Adrenal gland (tissue), 9 donors: ENCODE measurements at regions not wholly inside any gene's neighbourhood (a gene's known extent, or its start where the extent isn't known, plus 50 kb on each side); places are given as distances from the start of the nearest gene placed in this dataset.

Experiments
- DNase-seq, 7 donors: peaks; one replicate each; pipeline ENCODE4 v3.0.0-alpha.2; 2019 to 2020
- H3K27ac ChIP-seq, 5 donors: fragments of 200-600 bp; sonication (generic) in 4 of 5; 1 replicate in 3 of 5; 2 replicates in 2 of 5; pipeline versions ENCODE4 v1.5.1 to v1.8.0; 2016 to 2020; ENCODE audit warnings: mild to moderate bottlenecking in 1 of 5
- H3K27me3 ChIP-seq: fragments of 200-600 bp; 2 replicates; pipeline ENCODE4 v1.8.0; 2021
- H3K36me3 ChIP-seq, 2 donors: fragments of 200-600 bp; replicated peaks in 1 of 2; 1 replicate in 1 of 2; 2 replicates in 1 of 2; pipeline versions ENCODE4 v1.5.1 to v1.8.0; 2018 to 2022
- H3K4me1 ChIP-seq, 2 donors: fragments of 200-600 bp; replicated peaks in 1 of 2; 1 replicate in 1 of 2; 2 replicates in 1 of 2; pipeline versions ENCODE4 v1.5.1 to v1.8.0; 2018 to 2021
- H3K4me3 ChIP-seq, 4 donors: fragments of 200-600 bp; sonication (generic) in 3 of 4; one replicate each; pipeline ENCODE4 v1.5.1; 2016 to 2018
- H3K9me3 ChIP-seq, 3 donors: fragments of 200-600 bp; sonication (generic) in 1 of 3; replicated peaks in 1 of 3; 1 replicate in 2 of 3; 2 replicates in 1 of 3; pipeline versions ENCODE4 v1.5.1 to v1.8.0; 2016 to 2021
- CTCF ChIP-seq, 6 experiments: fragments of 450-650 bp in 4 of 6; fragments of 200-600 bp in 2 of 6; sonication (generic) in 1 of 6; IDR thresholded peaks; 1 replicate in 5 of 6; 2 replicates in 1 of 6; pipeline versions ENCODE4 v1.5.1 to v1.8.0; 2016 to 2021; ENCODE audit warnings: antibody characterized with exemption in 6 of 6, mild to moderate bottlenecking in 2 of 6, moderate library complexity in 1 of 6
- POLR2A ChIP-seq, 2 donors: fragments of 450-650 bp; IDR thresholded peaks; one replicate each; pipeline ENCODE4 v1.6.1; 2017; ENCODE audit warnings: antibody characterized with exemption in 2 of 2, mild to moderate bottlenecking in 2 of 2, moderate library complexity in 1 of 2
- WGBS, 4 donors: extraction: QIAGEN DNeasy Blood & Tissue Kit in 2 of 4; methylation state at CpG; one replicate each; pipeline versions ENCODE4 v1.1.5 to v1.1.7; 2013 to 2017; 5-methylcytosine and 5-hydroxymethylcytosine counted together
- intact Hi-C, 2 donors: fragments of 100-400 bp; cut with DNase I; formaldehyde crosslinking; loops; one replicate each; pipeline versions ENCODE4 v1.14.1 to v1.15.0; 2022 to 2023
- donor health status: healthy with polysubstance abuse.
- donor health status: Bipolar disorder and iron deficiency.
- donor health status: DM: yes; HTN: yes; CAD: no.
- donor health status: DM: no; HTN: no; CAD: no.
- donor health status: DM: no; HTN: no; CAD: no.

GRCh38 chr6:85802162-85802561 lies 159.5 kb upstream of the SYNCRIP start:
- 45 to 79% (median 62%) methylated on average over 1 of the region's 1 CpG for WGBS, 4 donors
- intact Hi-C loops = no loop called here
- no peak overlapping the region for H3K4me3 ChIP-seq
- TF ChIP-seq CTCF (IDR thresholded peaks at IDR 0.05) = no peak
- no peak for TF ChIP-seq POLR2A (IDR thresholded peaks at IDR 0.05)
- no peak for DNase-seq
- H3K9me3 ChIP-seq = no peaks in the 10 kb centered on the region
- no peaks in the 10 kb centered on the region for H3K27me3 ChIP-seq
- no peaks in the 10 kb centered on the region for H3K36me3 ChIP-seq
- H3K27ac ChIP-seq = no peak overlapping the region
- H3K4me1 ChIP-seq = no peaks in the 10 kb centered on the region

- no peak for DNase-seq
- intact Hi-C loops = no loop called here
- TF ChIP-seq CTCF (IDR thresholded peaks at IDR 0.05) (no peak), POLR2A (IDR thresholded peaks at IDR 0.05) (no peak)
- Histone ChIP-seq H3K9me3 (no peaks in the 10 kb centered on the region), H3K27ac (no peak overlapping the region), H3K4me1 (no peaks in the 10 kb centered on the region), H3K4me3 (no peak overlapping the region), H3K27me3 (no peaks in the 10 kb centered on the region), H3K36me3 (no peaks in the 10 kb centered on the region)
- WGBS, 4 donors = 85 to 91% (median 89%) methylated on average over 4 of the region's 4 CpGs
Observed at GRCh38 chr6:85798931-85799652, 156.4 kb upstream of the SYNCRIP start.

- H3K9me3 ChIP-seq = no peaks in the 10 kb centered on the region
- peak in 4 of 7 donors; percentile 40 to 60 (median 57) for DNase-seq
- no peak for TF ChIP-seq POLR2A (IDR thresholded peaks at IDR 0.05)
- no peak for TF ChIP-seq CTCF (IDR thresholded peaks at IDR 0.05)
- H3K27me3 ChIP-seq = no peaks in the 10 kb centered on the region
- 33 to 44% (median 37%) methylated on average over 2 of the region's 2 CpGs for WGBS, 4 donors
- H3K36me3 ChIP-seq = no peaks in the 10 kb centered on the region
- intact Hi-C loops = no loop called here
- H3K4me3 ChIP-seq = no peak overlapping the region
- no peak overlapping the region for H3K27ac ChIP-seq
- H3K4me1 ChIP-seq = no peaks in the 10 kb centered on the region
Observed at GRCh38 chr6:85797993-85798392, 155.3 kb upstream of the SYNCRIP start.

- TF ChIP-seq CTCF (IDR thresholded peaks at IDR 0.05) (no peak), POLR2A (IDR thresholded peaks at IDR 0.05) (no peak)
- intact Hi-C loops = no loop called here
- H3K4me3 ChIP-seq = no peak overlapping the region
- no peaks in the 10 kb centered on the region for H3K9me3 ChIP-seq
- H3K36me3 ChIP-seq = no peaks in the 10 kb centered on the region
- no peak overlapping the region for H3K27ac ChIP-seq
- H3K27me3 ChIP-seq = no peaks in the 10 kb centered on the region
- DNase-seq = no peak
- H3K4me1 ChIP-seq = no peaks in the 10 kb centered on the region
Observed at GRCh38 chr6:85795945-85796344, 153.3 kb upstream of the SYNCRIP start.
